Upper lobe of right lung (tissue), 1 donor: ENCODE measurements at regions not wholly inside any gene's neighbourhood (a gene's known extent, or its start where the extent isn't known, plus 50 kb on each side); places are given as distances from the start of the nearest gene placed in this dataset.

Experiments used
- ATAC-seq: fragments of 200-7000 bp; cut with Tn5 transposase; one replicate; pipeline ENCODE4 v1.9.1; 2020; ENCODE audit warnings: mild to moderate bottlenecking, moderate library complexity
- DNase-seq: peaks from one replicate; pipeline ENCODE4 v3.0.0-alpha.2; 2020
- H3K27ac ChIP-seq: fragments of 200-600 bp; one replicate; pipeline ENCODE4 v1.8.0; 2022
- H3K27me3 ChIP-seq: fragments of 200-600 bp; one replicate; pipeline ENCODE4 v1.8.0; 2022; ENCODE audit warnings: mild to moderate bottlenecking
- H3K36me3 ChIP-seq: fragments of 200-600 bp; one replicate; pipeline ENCODE4 v1.8.0; 2022
- H3K4me1 ChIP-seq: fragments of 200-600 bp; one replicate; pipeline ENCODE4 v1.8.0; 2022
- H3K4me3 ChIP-seq: fragments of 200-600 bp; one replicate; pipeline ENCODE4 v1.8.0; 2022; ENCODE audit warnings: mild to moderate bottlenecking
- H3K9me3 ChIP-seq: fragments of 200-600 bp; one replicate; pipeline ENCODE4 v1.8.0; 2022
- intact Hi-C: fragments of 100-400 bp; cut with DNase I; formaldehyde crosslinking; loops from one replicate; pipeline ENCODE4 v1.11.0; 2022
- TF ChIP-seq, protein P1 (sequence below): fragments of 200-600 bp; IDR thresholded peaks from one replicate; pipeline ENCODE4 v1.8.0; 2022; ENCODE audit warnings: antibody characterized with exemption
- donor health status: DM: no; HTN: yes; CAD: no; lungs with severe emphysema.

DNA sequence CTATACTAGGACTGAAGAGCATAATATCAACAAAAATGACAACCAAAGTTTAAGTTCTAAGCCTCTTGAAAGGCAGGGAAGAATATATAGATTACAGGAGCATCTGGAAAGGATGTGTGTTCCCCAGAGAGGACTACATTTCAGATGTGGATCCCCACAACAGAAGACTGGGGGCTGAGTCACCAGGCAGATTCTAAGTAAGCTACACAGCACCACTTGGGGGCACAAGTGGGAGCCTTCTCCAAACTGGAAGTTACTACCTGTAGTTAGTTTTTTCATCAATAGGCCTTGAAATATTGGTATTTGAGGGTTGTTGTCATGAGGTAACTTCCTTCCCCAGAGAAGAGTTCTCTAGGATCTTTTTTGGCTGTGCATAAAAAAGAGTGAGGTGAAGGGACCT is 836.1 kb downstream of the NLGN4Y start:
- H3K4me1 ChIP-seq: no peaks in the 10 kb centered on the region
- TF ChIP-seq, protein P1, sequence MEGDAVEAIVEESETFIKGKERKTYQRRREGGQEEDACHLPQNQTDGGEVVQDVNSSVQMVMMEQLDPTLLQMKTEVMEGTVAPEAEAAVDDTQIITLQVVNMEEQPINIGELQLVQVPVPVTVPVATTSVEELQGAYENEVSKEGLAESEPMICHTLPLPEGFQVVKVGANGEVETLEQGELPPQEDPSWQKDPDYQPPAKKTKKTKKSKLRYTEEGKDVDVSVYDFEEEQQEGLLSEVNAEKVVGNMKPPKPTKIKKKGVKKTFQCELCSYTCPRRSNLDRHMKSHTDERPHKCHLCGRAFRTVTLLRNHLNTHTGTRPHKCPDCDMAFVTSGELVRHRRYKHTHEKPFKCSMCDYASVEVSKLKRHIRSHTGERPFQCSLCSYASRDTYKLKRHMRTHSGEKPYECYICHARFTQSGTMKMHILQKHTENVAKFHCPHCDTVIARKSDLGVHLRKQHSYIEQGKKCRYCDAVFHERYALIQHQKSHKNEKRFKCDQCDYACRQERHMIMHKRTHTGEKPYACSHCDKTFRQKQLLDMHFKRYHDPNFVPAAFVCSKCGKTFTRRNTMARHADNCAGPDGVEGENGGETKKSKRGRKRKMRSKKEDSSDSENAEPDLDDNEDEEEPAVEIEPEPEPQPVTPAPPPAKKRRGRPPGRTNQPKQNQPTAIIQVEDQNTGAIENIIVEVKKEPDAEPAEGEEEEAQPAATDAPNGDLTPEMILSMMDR: no peak
- H3K4me3 ChIP-seq: no peak overlapping the region
- no peak overlapping the region for H3K27ac ChIP-seq
- ATAC-seq (no peak), DNase-seq (no peak)
- H3K27me3 ChIP-seq: no peaks in the 10 kb centered on the region
- H3K9me3 ChIP-seq: no peaks in the 10 kb centered on the region
- H3K36me3 ChIP-seq: no peaks in the 10 kb centered on the region
- intact Hi-C loops: no loop called here

- Histone ChIP-seq H3K4me3 (no peak overlapping the region), H3K9me3 (no peaks in the 10 kb centered on the region), H3K4me1 (no peaks in the 10 kb centered on the region), H3K36me3 (no peaks in the 10 kb centered on the region), H3K27ac (no peak overlapping the region), H3K27me3 (no peaks in the 10 kb centered on the region)
- TF ChIP-seq, protein P1: no peak
- ATAC-seq (peak; percentile 41), DNase-seq (no peak)
- intact Hi-C loops: no loop called here
Measured at GRCh38 chrY:15364996-15365395, 840.7 kb downstream of the NLGN4Y start.

DNA sequence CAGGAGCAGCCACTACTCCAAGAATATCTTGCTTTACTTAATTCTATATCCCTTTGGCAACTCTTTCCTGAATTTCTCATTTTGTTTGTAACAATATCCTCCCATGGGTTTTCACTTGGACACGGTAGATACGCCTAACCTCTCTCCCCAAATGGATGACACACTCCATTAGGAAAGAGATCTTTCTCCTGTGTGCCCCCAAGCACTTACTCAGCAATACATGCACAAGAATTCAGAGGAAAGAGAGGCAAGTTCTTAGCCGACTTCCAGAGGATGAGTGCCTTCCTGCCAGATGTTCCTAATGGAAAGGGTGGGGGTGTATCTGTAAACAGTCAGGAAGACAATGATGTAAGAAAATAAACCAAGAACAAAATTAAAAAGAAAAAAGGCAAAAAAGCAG is 844.5 kb downstream of the NLGN4Y start:
- H3K27me3 ChIP-seq: no peaks in the 10 kb centered on the region

GRCh38 chrY:15385178-15385577 is 860.8 kb downstream of the NLGN4Y start:
- no peak overlapping the region for H3K4me3 ChIP-seq

More for the DNA sequence above, 844.5 kb downstream of the NLGN4Y start:
- H3K4me3 ChIP-seq: no peak overlapping the region
- H3K36me3 ChIP-seq: no peaks in the 10 kb centered on the region
- no peak overlapping the region for H3K27ac ChIP-seq
- ATAC-seq: no peak
- intact Hi-C loops: no loop called here
- no peak for DNase-seq
- H3K9me3 ChIP-seq: no peaks in the 10 kb centered on the region
- TF ChIP-seq, protein P1: no peak
- H3K4me1 ChIP-seq: no peaks in the 10 kb centered on the region

GRCh38 chrY:15397556-15398280 is 873.4 kb downstream of the NLGN4Y start:
- Histone ChIP-seq H3K4me3 (no peak overlapping the region), H3K27me3 (no peaks in the 10 kb centered on the region), H3K36me3 (no peaks in the 10 kb centered on the region), H3K4me1 (no peaks in the 10 kb centered on the region), H3K9me3 (no peaks in the 10 kb centered on the region), H3K27ac (no peak overlapping the region)
- DNase-seq: no peak
- intact Hi-C loops: no loop called here
- TF ChIP-seq, protein P1: no peak
- no peak for ATAC-seq

More at GRCh38 chrY:15385178-15385577, 860.8 kb downstream of the NLGN4Y start:
- DNase-seq (no peak), ATAC-seq (no peak)
- no peaks in the 10 kb centered on the region for H3K36me3 ChIP-seq
- intact Hi-C loops: no loop called here
- no peaks in the 10 kb centered on the region for H3K27me3 ChIP-seq
- TF ChIP-seq, protein P1: no peak
- H3K27ac ChIP-seq: no peak overlapping the region
- H3K4me1 ChIP-seq: no peaks in the 10 kb centered on the region
- H3K9me3 ChIP-seq: no peaks in the 10 kb centered on the region
